Heart left ventricle (tissue), 16 donors: ENCODE measurements at regions not wholly inside any gene's neighbourhood (a gene's known extent, or its start where the extent isn't known, plus 50 kb on each side); places are given as distances from the start of the nearest gene placed in this dataset.

Experiments used
- ATAC-seq, 4 donors: fragments of 200-7000 bp; cut with Tn5 transposase; one replicate each; pipeline ENCODE4 v1.9.1; 2020 to 2022; ENCODE audit warnings: moderate library complexity in 4 of 4, mild to moderate bottlenecking in 3 of 4, moderate number of reproducible peaks in 1 of 4
- DNase-seq, 5 donors: peaks; one replicate each; pipeline ENCODE4 v3.0.0-alpha.2; 2020
- H3K27ac ChIP-seq, 12 donors: fragments of 200-600 bp; sonication (generic) in 4 of 12; one replicate each; pipeline versions ENCODE4 v1.5.0 to v1.8.0; 2016 to 2022; ENCODE audit warnings: mild to moderate bottlenecking in 2 of 12
- H3K27me3 ChIP-seq, 9 donors: fragments of 200-600 bp; sonication (generic) in 2 of 9; one replicate each; pipeline versions ENCODE4 v1.5.1 to v1.8.0; 2016 to 2022; ENCODE audit warnings: mild to moderate bottlenecking in 3 of 9
- H3K36me3 ChIP-seq, 9 donors: fragments of 200-600 bp; sonication (generic) in 2 of 9; one replicate each; pipeline versions ENCODE4 v1.5.0 to v1.8.0; 2018 to 2022; ENCODE audit warnings: mild to moderate bottlenecking in 2 of 9
- H3K4me1 ChIP-seq, 12 donors: fragments of 200-600 bp; sonication (generic) in 4 of 12; one replicate each; pipeline versions ENCODE4 v1.5.0 to v1.8.0; 2016 to 2022; ENCODE audit warnings: mild to moderate bottlenecking in 3 of 12
- H3K4me3 ChIP-seq, 12 donors: fragments of 200-600 bp; sonication (generic) in 4 of 12; one replicate each; pipeline versions ENCODE4 v1.5.0 to v1.8.0; 2017 to 2022; ENCODE audit warnings: mild to moderate bottlenecking in 9 of 12, moderate library complexity in 4 of 12
- H3K9me3 ChIP-seq, 12 donors: fragments of 200-600 bp; sonication (generic) in 4 of 12; one replicate each; pipeline versions ENCODE4 v1.5.0 to v1.8.0; 2016 to 2022; ENCODE audit warnings: mild to moderate bottlenecking in 1 of 12
- CTCF ChIP-seq, 12 donors: fragments of 200-600 bp; sonication (generic) in 4 of 12; IDR thresholded peaks; one replicate each; pipeline versions ENCODE4 v1.5.0 to v1.8.0; 2018 to 2022; ENCODE audit warnings: antibody characterized with exemption in 12 of 12, mild to moderate bottlenecking in 5 of 12
- POLR2A ChIP-seq, 2 donors: fragments of 450-650 bp; IDR thresholded peaks; one replicate each; pipeline ENCODE4 v1.6.1; 2017; ENCODE audit warnings: antibody characterized with exemption in 2 of 2, mild to moderate bottlenecking in 2 of 2, moderate library complexity in 2 of 2
- WGBS, 4 donors: extraction: QIAGEN DNeasy Blood & Tissue Kit in 2 of 4; methylation state at CpG; one replicate each; pipeline versions ENCODE4 v1.1.5 to v1.1.7; 2013 to 2018; 5-methylcytosine and 5-hydroxymethylcytosine counted together
- intact Hi-C, 10 donors: fragments of 100-400 bp; cut with DNase I; formaldehyde crosslinking; loops; one replicate each; pipeline versions ENCODE4 v1.11.1 to v1.14.2; 2022
- donor health status: ischemic (EF 13 %, LVEDD 7.1; RV severe dilation, severe dysfunction).
- donor health status: healthy with polysubstance abuse.
- donor health status: DM: no; HTN: yes; CAD: no.
- donor health status: DM: no; HTN: no; CAD: no.
- donor health status: ischemic (EF 25% LVEDD 6.9; RV normal size, moderate dysfunction).
- donor health status: ischemic (EF 25% LVEDD 5.7; RV mildly dilated, moderate dysfunction).
- donor health status: healthy.
- donor health status: DM: yes; HTN: yes; CAD: no.
- donor health status: ischemic (EF 35%, LVEDD 5.7; RV mildly dilated, moderate dysfunction).
- donor health status: nonischemic (EF 11% LVEDD 7.7; RV severe dilation, severe dysfunction).
- donor health status: DM: yes; HTN: yes; CAD: no.
- donor health status: PGD.
- donor health status: ischemic (EF 29% LVEDD 5.4; RV normal size, mild dysfunction).
- donor health status: nonischemic (EF 23%, LVEDD 6.1; RV moderate dilation, normal function).

- intact Hi-C loops: no loop called here
- no peaks in the 10 kb centered on the region for H3K9me3 ChIP-seq
- H3K4me1 ChIP-seq: peaks cover 0 to 12% (median 0%) of the 10 kb centered on the region in 12 donors
- no peak overlapping the region for H3K4me3 ChIP-seq
- 50 to 53% (median 51%) methylated on average over 5 of the region's 5 CpGs for WGBS, 4 donors
- ATAC-seq (no peak), DNase-seq (no peak)
- no peak overlapping the region for H3K27ac ChIP-seq
- no peak for TF ChIP-seq POLR2A (IDR thresholded peaks at IDR 0.05)
- H3K27me3 ChIP-seq: no peaks in the 10 kb centered on the region
- no peaks in the 10 kb centered on the region for H3K36me3 ChIP-seq
These were observed 172.0 kb downstream of the TSHZ3 start for GRCh38 chr19:31177246-31177645.

GRCh38 chr19:31175564-31176348 lies 173.5 kb downstream of the TSHZ3 start:
- Histone ChIP-seq H3K4me1 (peaks cover 0 to 12% (median 0%) of the 10 kb centered on the region in 12 donors), H3K27ac (no peak overlapping the region), H3K27me3 (no peaks in the 10 kb centered on the region), H3K4me3 (no peak overlapping the region), H3K36me3 (no peaks in the 10 kb centered on the region), H3K9me3 (no peaks in the 10 kb centered on the region)
- TF ChIP-seq POLR2A (IDR thresholded peaks at IDR 0.05): no peak
- no peak for TF ChIP-seq CTCF (IDR thresholded peaks at IDR 0.05)
- whole genome bisulfite sequencing, 4 donors: 78 to 86% (median 82%) methylated on average over 2 to 3 of the region's 3 CpGs
- DNase-seq (no peak), ATAC-seq (no peak)
- intact Hi-C loops: no loop called here

GRCh38 chr19:31174948-31175347 lies 174.3 kb downstream of the TSHZ3 start:
- Histone ChIP-seq H3K4me1 (peaks cover 0 to 12% (median 0%) of the 10 kb centered on the region in 12 donors), H3K9me3 (no peaks in the 10 kb centered on the region), H3K36me3 (no peaks in the 10 kb centered on the region), H3K27ac (no peak overlapping the region), H3K4me3 (no peak overlapping the region), H3K27me3 (no peaks in the 10 kb centered on the region)
- DNase-seq: no peak
- WGBS, 4 donors: 55 to 71% (median 65%) methylated on average over 5 of the region's 5 CpGs
- ATAC-seq: no peak
- intact Hi-C loops: no loop called here
- TF ChIP-seq CTCF (IDR thresholded peaks at IDR 0.05) (no peak), POLR2A (IDR thresholded peaks at IDR 0.05) (no peak)

GRCh38 chr19:31173991-31174390 lies 175.2 kb downstream of the TSHZ3 start:
- DNase-seq (no peak), ATAC-seq (no peak)
- Histone ChIP-seq H3K27ac (no peak overlapping the region), H3K27me3 (no peaks in the 10 kb centered on the region), H3K4me1 (peaks cover 0 to 12% (median 0%) of the 10 kb centered on the region in 12 donors), H3K9me3 (no peaks in the 10 kb centered on the region), H3K4me3 (no peak overlapping the region), H3K36me3 (no peaks in the 10 kb centered on the region)
- no peak for TF ChIP-seq CTCF (IDR thresholded peaks at IDR 0.05)
- TF ChIP-seq POLR2A (IDR thresholded peaks at IDR 0.05): no peak
- 75 to 81% (median 79%) methylated on average over 4 of the region's 4 CpGs for WGBS, 4 donors
- intact Hi-C loops: no loop called here
